B cell (primary cell): ENCODE measurements at regions not wholly inside any gene's neighbourhood (a gene's known extent, or its start where the extent isn't known, plus 50 kb on each side); places are given as distances from the start of the nearest gene placed in this dataset.
"Not testable (repeated sequence)": the region's sequence is repeated elsewhere in the genome, so short reads cannot be mapped to it uniquely, and the experiment has no call there.

Source experiments
- ATAC-seq: fragments of 200-7000 bp; cut with Tn5 transposase; one replicate; pipeline ENCODE4 v1.10.0; 2021; ENCODE audit warnings: low read depth, mild to moderate bottlenecking, moderate number of reproducible peaks, moderate library complexity
- CTCF ChIA-PET: fragments of 350-600 bp; sonication (Branson Sonifier 250); formaldehyde crosslinking; loops from one replicate; lab custom pipeline; 2021; ENCODE audit warnings: antibody characterized with exemption, inconsistent platforms; lab: Charles Lee
- POLR2A ChIA-PET: fragments of 350-600 bp; sonication (Branson Sonifier 250); formaldehyde crosslinking; loops from one replicate; lab custom pipeline; 2021; ENCODE audit warnings: antibody characterized with exemption; lab: Charles Lee
- DNase-seq: peaks from one replicate; pipeline ENCODE4 v3.0.0; 2013
- H2AFZ ChIP-seq: 2 replicates; pipeline ENCODE4 v1.6.1; 2012; ENCODE audit warnings: mild to moderate bottlenecking, low read depth, low read length; ENCODE audit not compliant: insufficient read depth, poor library complexity, severe bottlenecking
- H3K27ac ChIP-seq, 2 donors: 1 replicate in 1 of 2; 2 replicates in 1 of 2; pipeline ENCODE4 v1.5.1; 2012 to 2013; ENCODE audit warnings: low read length in 2 of 2, mild to moderate bottlenecking in 2 of 2, moderate library complexity in 1 of 2
- H3K27me3 ChIP-seq, 4 experiments: fragments of 200-600 bp in 1 of 4; sonication (generic) in 1 of 4; replicated peaks in 1 of 4; 1 replicate in 2 of 4; 2 replicates in 2 of 4; pipeline versions ENCODE4 v1.6.1 to v1.7.0; 2013 to 2016; ENCODE audit warnings: low read length in 3 of 4, mild to moderate bottlenecking in 2 of 4, mixed read lengths in 1 of 4, moderate library complexity in 1 of 4; ENCODE audit not compliant: insufficient read depth in 4 of 4, control insufficient read depth in 3 of 4; ENCODE audit errors: control extremely low read depth in 1 of 4
- H3K36me3 ChIP-seq, 2 experiments: replicated peaks in 1 of 2; 1 replicate in 1 of 2; 2 replicates in 1 of 2; pipeline versions ENCODE4 v1.6.1 to v1.7.1; 2013; ENCODE audit warnings: low read length in 1 of 2; ENCODE audit not compliant: insufficient read depth in 2 of 2, control insufficient read depth in 1 of 2; ENCODE audit errors: control extremely low read depth in 1 of 2, extremely low read depth in 1 of 2
- H3K4me1 ChIP-seq, 2 donors: fragments of 200-600 bp in 1 of 2; sonication (generic) in 1 of 2; 1 replicate in 1 of 2; 2 replicates in 1 of 2; pipeline versions ENCODE4 v1.5.1 to v1.6.1; 2013 to 2017; ENCODE audit warnings: low read length in 2 of 2; ENCODE audit not compliant: control insufficient read depth in 2 of 2, insufficient read depth in 2 of 2
- H3K4me2 ChIP-seq: replicated peaks from 2 replicates; pipeline ENCODE3; 2012; ENCODE audit warnings: mild to moderate bottlenecking, low read depth, low read length; ENCODE audit not compliant: poor library complexity, severe bottlenecking
- H3K4me3 ChIP-seq, 5 experiments: fragments of 200-600 bp in 1 of 5; sonication (generic) in 1 of 5; 1 replicate in 3 of 5; 2 replicates in 2 of 5; pipeline versions ENCODE4 v1.5.1 to v1.7.0; 2011 to 2016; ENCODE audit warnings: low read length in 4 of 5, mild to moderate bottlenecking in 4 of 5, low read depth in 2 of 5, control low read depth in 1 of 5, moderate library complexity in 1 of 5; ENCODE audit not compliant: insufficient read depth in 1 of 5; ENCODE audit errors: control extremely low read depth in 1 of 5, extremely low read depth in 1 of 5
- H3K79me2 ChIP-seq: fragments of 200-600 bp; sonication (generic); one replicate; pipeline ENCODE4 v1.6.0; 2016; ENCODE audit warnings: low read length; ENCODE audit not compliant: control insufficient read depth, insufficient read depth
- H3K9ac ChIP-seq: fragments of 200-600 bp; sonication (generic); 2 replicates; pipeline ENCODE4 v1.6.1; 2017; ENCODE audit warnings: mild to moderate bottlenecking, low read length, moderate library complexity
- H3K9me3 ChIP-seq, 3 donors: one replicate each; pipeline versions ENCODE4 v1.6.1 to v1.7.1; 2013; ENCODE audit warnings: low read length in 2 of 3; ENCODE audit not compliant: control insufficient read depth in 2 of 3, insufficient read depth in 1 of 3; ENCODE audit errors: control extremely low read depth in 1 of 3
- H4K20me1 ChIP-seq: 2 replicates; pipeline ENCODE4 v1.6.0; 2012; ENCODE audit warnings: mild to moderate bottlenecking, low read length; ENCODE audit not compliant: insufficient read depth, control insufficient read depth, poor library complexity, severe bottlenecking
- H3K27ac Mint-ChIP-seq: one replicate; pipeline ENCODE4 v1.8.0; 2021; ENCODE audit warnings: mixed read lengths
- H3K27me3 Mint-ChIP-seq: one replicate; pipeline ENCODE4 v1.8.0; 2021; ENCODE audit warnings: mixed read lengths
- H3K4me1 Mint-ChIP-seq: one replicate; pipeline ENCODE4 v1.8.0; 2021; ENCODE audit warnings: mixed read lengths
- H3K4me3 Mint-ChIP-seq: one replicate; pipeline ENCODE4 v1.8.0; 2021; ENCODE audit warnings: mixed read lengths
- H3K9me3 Mint-ChIP-seq: one replicate; pipeline ENCODE4 v1.8.0; 2022; ENCODE audit warnings: mixed read lengths; ENCODE audit not compliant: insufficient read depth
- WGBS: methylation state at CpG from one replicate; pipeline ENCODE4 v1.1.5; 2013; ENCODE audit warnings: missing lambda C conversion rate; ENCODE audit not compliant: insufficient coverage; 5-methylcytosine and 5-hydroxymethylcytosine counted together
- intact Hi-C: fragments of 100-400 bp; cut with micrococcal nuclease; formaldehyde crosslinking; loops from one replicate; pipeline ENCODE4 v1.10.0; 2022
- TF ChIP-seq, protein P1 (sequence below): fragments of 200-600 bp; IDR thresholded peaks from one replicate; pipeline ENCODE4 v1.8.0; 2022; ENCODE audit warnings: antibody characterized with exemption, mild to moderate bottlenecking

DNA sequence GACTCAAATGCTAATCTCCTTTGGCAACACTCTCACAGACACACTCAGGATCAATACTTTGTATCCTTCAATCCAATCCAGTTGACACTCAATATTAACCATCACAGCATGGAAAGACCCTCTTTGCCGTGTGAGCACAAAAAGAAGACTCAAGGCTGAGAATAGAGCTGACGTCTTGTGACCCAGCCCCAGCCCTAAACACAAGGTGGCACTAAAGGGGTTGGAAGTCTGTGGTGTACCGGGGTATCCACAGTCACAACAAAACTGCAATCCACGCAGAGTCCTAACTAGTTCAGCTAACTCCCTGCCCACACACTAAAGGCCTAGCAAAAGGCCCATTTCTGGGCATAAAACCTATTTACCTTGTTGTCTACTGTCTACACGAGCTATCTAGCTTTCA is 200.1 kb downstream of the ACTR3B start:
- ATAC-seq (no peak), DNase-seq (no peak)
- Histone ChIP-seq H3K4me3 (no peak overlapping the region), H3K27me3 (no peaks in the 10 kb centered on the region), H3K9me3 (peaks cover 0 to 3% (median 0%) of the 10 kb centered on the region in 3 donors), H2AFZ (no peak overlapping the region), H3K79me2 (no peaks in the 10 kb centered on the region), H3K27ac (no peak overlapping the region), H3K9ac (no peak overlapping the region), H3K4me1 (no peaks in the 10 kb centered on the region), H4K20me1 (no peaks in the 10 kb centered on the region), H3K36me3 (no peaks in the 10 kb centered on the region), H3K4me2 (no peak overlapping the region)
- Mint-ChIP-seq H3K27ac (no peak overlapping the region), H3K27me3 (no peaks in the 10 kb centered on the region), H3K9me3 (peaks cover 5% of the 10 kb centered on the region), H3K4me1 (no peaks in the 10 kb centered on the region), H3K4me3 (no peak overlapping the region)
- 83% methylated on average over 2 of the region's 5 CpGs for WGBS
- TF ChIP-seq, protein P1, sequence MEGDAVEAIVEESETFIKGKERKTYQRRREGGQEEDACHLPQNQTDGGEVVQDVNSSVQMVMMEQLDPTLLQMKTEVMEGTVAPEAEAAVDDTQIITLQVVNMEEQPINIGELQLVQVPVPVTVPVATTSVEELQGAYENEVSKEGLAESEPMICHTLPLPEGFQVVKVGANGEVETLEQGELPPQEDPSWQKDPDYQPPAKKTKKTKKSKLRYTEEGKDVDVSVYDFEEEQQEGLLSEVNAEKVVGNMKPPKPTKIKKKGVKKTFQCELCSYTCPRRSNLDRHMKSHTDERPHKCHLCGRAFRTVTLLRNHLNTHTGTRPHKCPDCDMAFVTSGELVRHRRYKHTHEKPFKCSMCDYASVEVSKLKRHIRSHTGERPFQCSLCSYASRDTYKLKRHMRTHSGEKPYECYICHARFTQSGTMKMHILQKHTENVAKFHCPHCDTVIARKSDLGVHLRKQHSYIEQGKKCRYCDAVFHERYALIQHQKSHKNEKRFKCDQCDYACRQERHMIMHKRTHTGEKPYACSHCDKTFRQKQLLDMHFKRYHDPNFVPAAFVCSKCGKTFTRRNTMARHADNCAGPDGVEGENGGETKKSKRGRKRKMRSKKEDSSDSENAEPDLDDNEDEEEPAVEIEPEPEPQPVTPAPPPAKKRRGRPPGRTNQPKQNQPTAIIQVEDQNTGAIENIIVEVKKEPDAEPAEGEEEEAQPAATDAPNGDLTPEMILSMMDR = no peak
- ChIA-PET POLR2A (no interaction called here), CTCF (no interaction called here)
- intact Hi-C loops = no loop called here

DNA sequence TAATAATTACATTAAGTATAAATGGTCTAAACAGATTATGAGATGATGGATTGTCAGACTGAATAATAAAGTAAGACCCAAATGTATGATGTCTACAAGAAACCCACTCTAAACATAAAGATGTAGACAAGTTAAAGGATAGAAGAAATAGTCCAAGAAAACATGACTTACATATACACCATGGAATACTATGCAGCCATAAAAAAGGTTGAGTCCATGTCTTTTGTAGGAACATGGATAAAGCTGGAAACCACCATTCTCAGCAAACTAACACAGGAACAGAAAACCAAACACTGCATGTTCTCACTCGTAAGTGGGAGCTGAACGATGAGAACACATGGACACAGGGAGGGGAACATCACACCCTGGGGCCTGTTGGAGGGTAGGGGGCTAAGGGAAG is 202.2 kb downstream of the ACTR3B start:
- H3K27me3 Mint-ChIP-seq, H3K36me3 ChIP-seq, CTCF ChIA-PET, H3K9me3 Mint-ChIP-seq, H3K4me2 ChIP-seq, H3K4me1 ChIP-seq, H3K4me3 ChIP-seq, intact Hi-C loops, H2AFZ ChIP-seq, H3K4me3 Mint-ChIP-seq, H3K27ac ChIP-seq, H3K27me3 ChIP-seq, H3K9me3 ChIP-seq, H4K20me1 ChIP-seq, H3K79me2 ChIP-seq, H3K9ac ChIP-seq, DNase-seq, ATAC-seq, H3K4me1 Mint-ChIP-seq, POLR2A ChIA-PET, H3K27ac Mint-ChIP-seq: not testable (repeated sequence)
- WGBS = no CpG with 5 or more reads among the region's 2 CpGs
